Bronchial epithelial cell (primary cell): ENCODE measurements at regions not wholly inside any gene's neighbourhood (a gene's known extent, or its start where the extent isn't known, plus 50 kb on each side); places are given as distances from the start of the nearest gene placed in this dataset.
A peak's percentile ranks its signal among the peaks of the same experiment; 100 is the strongest.

Experiments used
- DNase-seq: peaks from one replicate; pipeline ENCODE4 v3.0.0-alpha.2; 2010; ENCODE audit warnings: low read depth
- FAIRE-seq: peaks from 2 replicates; lab custom pipeline; 2011; peaks lifted over from hg19 to GRCh38; lab: Jason Lieb, UNC
- H3K27me3 ChIP-seq: 2 replicates; pipeline ENCODE4 v1.5.1; 2011; ENCODE audit warnings: low read length; ENCODE audit not compliant: control insufficient read depth, insufficient read depth
- H3K36me3 ChIP-seq: 2 replicates; pipeline ENCODE4 v1.5.1; 2011; ENCODE audit warnings: low read length; ENCODE audit not compliant: control insufficient read depth, insufficient read depth
- H3K4me3 ChIP-seq: 2 replicates; pipeline ENCODE4 v1.5.1; 2011; ENCODE audit warnings: mild to moderate bottlenecking, low read depth, low read length, control low read depth
- CTCF ChIP-seq: IDR thresholded peaks from 2 replicates; pipeline ENCODE4 v1.5.1; 2011; ENCODE audit warnings: mild to moderate bottlenecking, moderate library complexity, low read length, control low read depth, inconsistent platforms; ENCODE audit not compliant: insufficient read depth, severe bottlenecking

DNA sequence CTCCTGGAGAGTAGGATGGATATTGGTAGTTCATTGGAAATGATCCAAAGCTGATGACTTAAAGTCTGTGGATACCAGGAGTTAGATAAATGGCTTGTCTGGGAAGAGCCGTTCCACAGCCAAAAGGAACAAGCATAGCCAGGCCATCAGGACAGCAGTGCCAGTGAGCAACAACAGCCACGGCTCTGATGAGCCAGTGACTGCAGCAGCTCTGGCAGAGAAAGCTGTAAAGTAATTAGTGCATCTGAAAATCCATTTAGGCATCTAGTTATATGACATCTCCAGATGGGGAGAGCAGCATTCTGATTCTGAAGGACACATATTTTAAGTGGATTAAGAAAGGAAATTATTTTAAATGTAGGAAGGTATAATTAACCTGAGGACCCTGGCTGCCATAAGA is 256.2 kb upstream of the PLXNA2 start:
- Histone ChIP-seq H3K4me3 (no peak overlapping the region), H3K36me3 (no peaks in the 10 kb centered on the region), H3K27me3 (peaks cover 2% of the 10 kb centered on the region)
- no peak for FAIRE-seq
- DNase-seq = no peak
- no peak for TF ChIP-seq CTCF

DNA sequence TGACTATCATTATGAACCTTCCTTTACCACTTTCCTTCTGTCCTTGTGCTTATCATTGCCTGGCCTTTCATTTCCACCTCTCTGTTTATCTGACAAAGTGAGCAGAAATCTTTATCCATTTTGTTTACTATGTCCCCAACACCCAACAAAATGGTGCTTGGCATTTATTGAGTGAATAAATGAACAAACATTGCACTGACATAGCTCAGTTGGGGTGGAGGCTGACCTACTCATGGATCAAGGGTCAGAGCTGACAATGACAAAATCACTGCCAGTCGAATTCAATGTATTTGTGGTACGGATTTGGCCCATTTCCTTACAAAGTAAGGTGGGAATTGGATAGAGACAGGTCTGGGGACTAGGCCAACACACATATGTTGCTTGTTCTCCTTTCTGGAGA is 257.4 kb upstream of the PLXNA2 start:
- no peak for DNase-seq
- FAIRE-seq = no peak
- no peak for TF ChIP-seq CTCF
- Histone ChIP-seq H3K36me3 (no peaks in the 10 kb centered on the region), H3K4me3 (no peak overlapping the region), H3K27me3 (peaks cover 2% of the 10 kb centered on the region)

- no peak for DNase-seq
- no peak for TF ChIP-seq CTCF
- H3K36me3 ChIP-seq = no peaks in the 10 kb centered on the region
- FAIRE-seq = no peak
- H3K4me3 ChIP-seq = no peak overlapping the region
- peaks cover 2% of the 10 kb centered on the region for H3K27me3 ChIP-seq
Observed at GRCh38 chr1:208503787-208504186, 259.6 kb upstream of the PLXNA2 start.

DNA sequence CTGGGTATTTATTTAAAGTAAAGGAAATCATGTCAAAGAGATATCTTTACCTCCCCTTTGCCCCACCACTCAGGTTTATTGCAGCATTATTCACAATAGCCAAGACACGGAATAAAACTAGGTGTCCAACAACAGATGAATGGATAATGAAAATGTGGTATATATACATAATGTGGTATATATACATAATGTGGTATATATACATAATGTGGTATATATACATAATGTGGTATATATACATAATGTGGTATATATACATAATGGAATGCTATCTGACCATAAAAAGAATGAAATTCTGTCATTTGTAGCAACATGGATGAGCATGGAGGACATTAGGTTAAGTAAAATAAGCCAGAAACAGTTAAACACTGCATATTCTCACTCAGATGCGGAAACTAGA is 262.6 kb upstream of the PLXNA2 start:
- Histone ChIP-seq H3K4me3 (no peak overlapping the region), H3K27me3 (peaks cover 2% of the 10 kb centered on the region), H3K36me3 (no peaks in the 10 kb centered on the region)
- no peak for TF ChIP-seq CTCF
- no peak for FAIRE-seq
- no peak for DNase-seq

DNA sequence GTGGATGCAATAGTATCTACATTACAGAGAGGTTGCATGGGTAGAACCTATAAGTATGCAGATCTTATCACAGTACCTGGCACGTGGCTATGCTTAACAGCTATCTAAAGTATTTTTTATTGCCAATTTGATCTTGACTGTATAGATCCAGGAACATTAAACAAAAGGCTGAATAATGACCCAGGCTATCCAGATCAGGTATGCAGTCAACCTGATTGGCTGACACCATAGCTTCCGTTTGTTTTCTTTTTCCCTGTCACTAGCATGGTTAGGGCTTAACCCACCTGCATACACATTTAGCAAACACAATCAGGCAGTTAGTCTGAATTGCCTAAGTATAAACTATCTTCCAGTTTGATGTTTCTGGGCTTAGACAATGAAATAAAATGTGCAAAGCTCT is 264.9 kb upstream of the PLXNA2 start:
- FAIRE-seq (no peak), DNase-seq (no peak)
- no peak for TF ChIP-seq CTCF
- H3K27me3 ChIP-seq = peaks cover 2% of the 10 kb centered on the region
- H3K4me3 ChIP-seq = no peak overlapping the region
- no peaks in the 10 kb centered on the region for H3K36me3 ChIP-seq

GRCh38 chr1:208510192-208510952 is 266.2 kb upstream of the PLXNA2 start:
- Histone ChIP-seq H3K27me3 (no peaks in the 10 kb centered on the region), H3K36me3 (no peaks in the 10 kb centered on the region), H3K4me3 (no peak overlapping the region)
- FAIRE-seq (no peak), DNase-seq (peak; percentile 52)
- TF ChIP-seq CTCF = no peak
